SK-N-MC (cell line): ENCODE measurements at regions not wholly inside any gene's neighbourhood (a gene's known extent, or its start where the extent isn't known, plus 50 kb on each side); places are given as distances from the start of the nearest gene placed in this dataset.

Experiments used
- EZH2 ChIP-seq: fragments of 200-600 bp; sonication (generic); IDR thresholded peaks from one replicate; pipeline ENCODE4 v1.6.1; 2017; ENCODE audit warnings: antibody characterized with exemption
- POLR2AphosphoS5 ChIP-seq: IDR thresholded peaks from 2 replicates; pipeline ENCODE4 v1.6.1; 2012; ENCODE audit warnings: mild to moderate bottlenecking, low read depth, low read length, borderline replicate concordance

DNA sequence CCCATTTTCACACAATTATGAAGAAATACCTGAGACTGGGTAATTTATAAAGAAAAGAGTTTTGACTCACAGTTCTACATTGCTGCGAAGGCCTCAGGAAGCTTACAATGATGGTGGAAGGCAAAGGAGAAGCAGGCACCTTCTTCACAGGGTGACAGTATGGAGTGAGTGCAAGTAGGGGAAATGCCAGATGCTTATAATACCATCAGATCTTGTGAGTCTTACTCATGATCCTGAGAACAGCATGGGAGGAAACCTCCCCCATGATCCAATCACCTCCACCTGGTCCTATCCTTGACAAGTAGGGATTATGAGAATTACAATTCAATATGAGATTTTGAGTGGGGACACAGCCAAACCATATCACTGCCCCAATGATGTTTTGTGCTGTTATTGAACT lies 189.3 kb upstream of the CRY1 start:
- no peak for TF ChIP-seq EZH2
- TF ChIP-seq POLR2AphosphoS5: no peak
